GM23248 (cell line): ENCODE measurements at regions not wholly inside any gene's neighbourhood (a gene's known extent, or its start where the extent isn't known, plus 50 kb on each side); places are given as distances from the start of the nearest gene placed in this dataset.

ENCODE experiments used
- EZH2 ChIP-seq: fragments of 200-600 bp; sonication (generic); IDR thresholded peaks from 2 replicates; pipeline ENCODE4 v1.6.1; 2018; ENCODE audit warnings: antibody characterized with exemption, mild to moderate bottlenecking; ENCODE audit not compliant: insufficient read depth, poor library complexity, severe bottlenecking
- EZH2phosphoT487 ChIP-seq: fragments of 200-600 bp; sonication (generic); IDR thresholded peaks from 2 replicates; pipeline ENCODE4 v1.6.1; 2018; ENCODE audit warnings: antibody characterized with exemption, moderate library complexity, mild to moderate bottlenecking, low read depth; ENCODE audit not compliant: insufficient read depth

- TF ChIP-seq EZH2 (no peak), EZH2phosphoT487 (no peak)
Measured at GRCh38 chr4:38189445-38189844, 229.2 kb downstream of the PTTG2 start.
